ENCODE measurements at regions not wholly inside any gene's neighbourhood (a gene's known extent, or its start where the extent isn't known, plus 50 kb on each side); places are given as distances from the start of the nearest gene placed in this dataset.

DNA sequence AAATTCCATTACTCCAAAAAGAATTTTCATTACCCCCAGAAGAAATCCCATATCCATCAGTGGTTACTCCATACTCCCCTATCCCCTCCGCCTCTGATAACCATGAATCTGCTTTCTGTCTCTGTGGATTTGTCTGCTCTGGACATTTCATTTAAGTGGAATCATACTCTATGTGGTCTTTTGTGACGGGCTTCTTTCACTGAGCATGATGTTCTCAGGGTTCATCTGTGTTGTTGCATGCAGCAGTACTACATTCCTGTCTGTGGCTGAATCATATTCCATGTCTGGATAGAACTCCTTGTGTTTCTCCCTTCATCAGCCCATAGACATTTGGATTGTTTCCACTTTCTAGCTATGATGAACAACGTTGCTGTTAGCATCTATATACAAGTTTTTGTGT is 59.5 kb upstream of the IRX3 start:
- Histone ChIP-seq H3K36me3 (ENCODE audit: control insufficient read depth, insufficient read depth, low read length) (no peaks in the 10 kb centered on the region), H3K4me1 (ENCODE audit: control insufficient read depth, insufficient read depth, low read length) (no peaks in the 10 kb centered on the region), H3K4me3 (ENCODE audit: low read depth in 2 of 2, low read length in 2 of 2) (no peak overlapping the region), H3K27ac (ENCODE audit: low read length) (no peak overlapping the region), H3K27me3 (ENCODE audit: control insufficient read depth, insufficient read depth, low read length) (no peaks in the 10 kb centered on the region), H3K9me3 (ENCODE audit: control insufficient read depth, insufficient read depth, low read depth, low read length) (no peaks in the 10 kb centered on the region)
- CTCF ChIA-PET, result no interaction called here
- TF ChIP-seq POLR2AphosphoS5 (IDR thresholded peaks at IDR 0.05; ENCODE audit: low read depth, low read length) (no peak), SIN3A (IDR thresholded peaks at IDR 0.05; ENCODE audit: borderline replicate concordance, insufficient read depth, low read depth, low read length) (no peak), TCF7L2 (IDR thresholded peaks at IDR 0.05; ENCODE audit: low read depth, low read length) (no peak)
- TF ChIP-seq, protein P1, sequence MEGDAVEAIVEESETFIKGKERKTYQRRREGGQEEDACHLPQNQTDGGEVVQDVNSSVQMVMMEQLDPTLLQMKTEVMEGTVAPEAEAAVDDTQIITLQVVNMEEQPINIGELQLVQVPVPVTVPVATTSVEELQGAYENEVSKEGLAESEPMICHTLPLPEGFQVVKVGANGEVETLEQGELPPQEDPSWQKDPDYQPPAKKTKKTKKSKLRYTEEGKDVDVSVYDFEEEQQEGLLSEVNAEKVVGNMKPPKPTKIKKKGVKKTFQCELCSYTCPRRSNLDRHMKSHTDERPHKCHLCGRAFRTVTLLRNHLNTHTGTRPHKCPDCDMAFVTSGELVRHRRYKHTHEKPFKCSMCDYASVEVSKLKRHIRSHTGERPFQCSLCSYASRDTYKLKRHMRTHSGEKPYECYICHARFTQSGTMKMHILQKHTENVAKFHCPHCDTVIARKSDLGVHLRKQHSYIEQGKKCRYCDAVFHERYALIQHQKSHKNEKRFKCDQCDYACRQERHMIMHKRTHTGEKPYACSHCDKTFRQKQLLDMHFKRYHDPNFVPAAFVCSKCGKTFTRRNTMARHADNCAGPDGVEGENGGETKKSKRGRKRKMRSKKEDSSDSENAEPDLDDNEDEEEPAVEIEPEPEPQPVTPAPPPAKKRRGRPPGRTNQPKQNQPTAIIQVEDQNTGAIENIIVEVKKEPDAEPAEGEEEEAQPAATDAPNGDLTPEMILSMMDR (IDR thresholded peaks at IDR 0.05), result no peak
- TF ChIP-seq, protein P2, sequence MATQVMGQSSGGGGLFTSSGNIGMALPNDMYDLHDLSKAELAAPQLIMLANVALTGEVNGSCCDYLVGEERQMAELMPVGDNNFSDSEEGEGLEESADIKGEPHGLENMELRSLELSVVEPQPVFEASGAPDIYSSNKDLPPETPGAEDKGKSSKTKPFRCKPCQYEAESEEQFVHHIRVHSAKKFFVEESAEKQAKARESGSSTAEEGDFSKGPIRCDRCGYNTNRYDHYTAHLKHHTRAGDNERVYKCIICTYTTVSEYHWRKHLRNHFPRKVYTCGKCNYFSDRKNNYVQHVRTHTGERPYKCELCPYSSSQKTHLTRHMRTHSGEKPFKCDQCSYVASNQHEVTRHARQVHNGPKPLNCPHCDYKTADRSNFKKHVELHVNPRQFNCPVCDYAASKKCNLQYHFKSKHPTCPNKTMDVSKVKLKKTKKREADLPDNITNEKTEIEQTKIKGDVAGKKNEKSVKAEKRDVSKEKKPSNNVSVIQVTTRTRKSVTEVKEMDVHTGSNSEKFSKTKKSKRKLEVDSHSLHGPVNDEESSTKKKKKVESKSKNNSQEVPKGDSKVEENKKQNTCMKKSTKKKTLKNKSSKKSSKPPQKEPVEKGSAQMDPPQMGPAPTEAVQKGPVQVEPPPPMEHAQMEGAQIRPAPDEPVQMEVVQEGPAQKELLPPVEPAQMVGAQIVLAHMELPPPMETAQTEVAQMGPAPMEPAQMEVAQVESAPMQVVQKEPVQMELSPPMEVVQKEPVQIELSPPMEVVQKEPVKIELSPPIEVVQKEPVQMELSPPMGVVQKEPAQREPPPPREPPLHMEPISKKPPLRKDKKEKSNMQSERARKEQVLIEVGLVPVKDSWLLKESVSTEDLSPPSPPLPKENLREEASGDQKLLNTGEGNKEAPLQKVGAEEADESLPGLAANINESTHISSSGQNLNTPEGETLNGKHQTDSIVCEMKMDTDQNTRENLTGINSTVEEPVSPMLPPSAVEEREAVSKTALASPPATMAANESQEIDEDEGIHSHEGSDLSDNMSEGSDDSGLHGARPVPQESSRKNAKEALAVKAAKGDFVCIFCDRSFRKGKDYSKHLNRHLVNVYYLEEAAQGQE (IDR thresholded peaks at IDR 0.05; ENCODE audit: insufficient read depth in 1 of 2, low read depth in 2 of 2, low read length in 1 of 2), result no peak
- DNase-seq (ENCODE audit: low read depth, low spot score), result no peak
- in situ Hi-C loops (cut with HindIII; ENCODE audit: low pct_unique_long_range_greater_than_20kb, low sequenced_read_pairs) (no loop called here), intact Hi-C loops (cut with micrococcal nuclease; ENCODE audit: unreplicated experiment) (no loop called here)
- POLR2A ChIA-PET, result no interaction called here
- ATAC-seq, result no peak
- no TSS peak for BruUV-seq (replicated peaks)

DNA sequence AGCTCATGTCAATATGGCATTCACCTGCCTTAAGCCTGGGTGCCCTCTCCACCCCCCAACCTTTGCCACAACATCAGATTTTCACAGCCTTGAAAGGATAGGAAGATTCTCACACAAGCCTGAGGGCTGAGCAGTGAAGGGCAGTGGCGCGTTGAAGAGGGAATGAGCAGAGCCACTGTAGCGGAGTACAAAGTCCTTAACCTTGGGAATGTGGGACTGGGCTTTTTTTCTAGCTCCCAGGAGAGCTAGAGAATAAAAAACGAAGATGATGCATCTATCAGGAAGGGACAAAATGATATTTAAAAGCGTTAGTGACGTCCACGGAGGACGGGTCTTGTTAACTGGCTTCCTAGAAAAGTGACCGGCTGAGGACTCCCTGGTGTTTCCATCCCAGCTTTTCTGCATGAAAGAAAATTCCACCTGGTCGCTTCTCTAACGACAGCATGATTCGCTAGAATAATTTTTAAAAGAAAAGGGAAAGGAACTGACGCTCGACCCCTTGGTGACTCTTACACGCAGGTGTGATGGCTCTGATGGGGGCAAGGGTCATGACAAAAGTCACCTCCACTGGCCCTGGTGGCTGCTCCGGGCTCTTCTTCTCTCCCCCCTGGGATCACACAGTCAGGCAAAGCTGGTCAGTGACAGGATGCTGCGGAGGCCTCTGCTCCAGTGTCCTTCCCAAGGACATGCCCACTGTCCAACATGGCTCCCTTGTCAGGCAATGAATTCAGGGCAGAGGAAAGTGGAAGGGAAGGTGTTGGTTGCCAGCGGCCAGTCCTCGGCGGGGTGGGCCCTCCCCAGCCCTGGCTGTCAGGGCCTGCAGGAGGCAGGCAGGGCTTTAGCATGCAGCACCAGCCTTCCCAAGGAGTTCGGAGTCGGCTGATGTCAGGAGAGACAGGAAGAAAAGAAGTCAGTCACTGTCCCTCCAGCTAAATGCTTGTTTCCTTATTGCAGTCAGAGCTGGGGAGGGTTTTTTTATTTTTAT is 58.4 kb upstream of the IRX3 start:
- in situ Hi-C loops (cut with HindIII; ENCODE audit: low pct_unique_long_range_greater_than_20kb, low sequenced_read_pairs), result no loop called here
- ChIA-PET POLR2A (no interaction called here), CTCF (no interaction called here)
- Histone ChIP-seq H3K27ac (ENCODE audit: low read length) (no peak overlapping the region), H3K27me3 (ENCODE audit: control insufficient read depth, insufficient read depth, low read length) (no peaks in the 10 kb centered on the region), H3K4me3 (ENCODE audit: low read depth in 2 of 2, low read length in 2 of 2) (no peak overlapping the region), H3K36me3 (ENCODE audit: control insufficient read depth, insufficient read depth, low read length) (no peaks in the 10 kb centered on the region), H3K9me3 (ENCODE audit: control insufficient read depth, insufficient read depth, low read depth, low read length) (no peaks in the 10 kb centered on the region), H3K4me1 (ENCODE audit: control insufficient read depth, insufficient read depth, low read length) (no peaks in the 10 kb centered on the region)
- DNase-seq (ENCODE audit: low read depth, low spot score), result no peak
- TF ChIP-seq, protein P2 (IDR thresholded peaks at IDR 0.05; ENCODE audit: insufficient read depth in 1 of 2, low read depth in 2 of 2, low read length in 1 of 2), result no peak
- no TSS peak for BruUV-seq (replicated peaks)
- intact Hi-C loops (cut with micrococcal nuclease; ENCODE audit: unreplicated experiment), result no loop called here
- no peak for ATAC-seq
